GM23338 (cell line): ENCODE measurements at regions not wholly inside any gene's neighbourhood (a gene's known extent, or its start where the extent isn't known, plus 50 kb on each side); places are given as distances from the start of the nearest gene placed in this dataset.

Source experiments
- ATAC-seq: fragments of 200-7000 bp; cut with Tn5 transposase; 3 replicates; pipeline ENCODE4 v1.9.1; 2020
- DNase-seq: peaks from one replicate; pipeline ENCODE4 v3.0.0-alpha.2; 2015; ENCODE audit warnings: low spot score
- H2AFZ ChIP-seq: fragments of 200-600 bp; sonication (generic); 2 replicates; pipeline ENCODE4 v1.8.0; 2016; ENCODE audit warnings: antibody characterized with exemption, mild to moderate bottlenecking, moderate library complexity
- H3F3A ChIP-seq: fragments of 200-600 bp; sonication (generic); replicated peaks from 2 replicates; pipeline ENCODE4 v1.8.0; 2017; ENCODE audit warnings: antibody characterized with exemption, mixed run types, low read depth
- H3K27ac ChIP-seq: fragments of 200-600 bp; sonication (generic); 2 replicates; pipeline ENCODE4 v1.6.1; 2016; ENCODE audit warnings: low read depth
- H3K27me3 ChIP-seq: fragments of 200-600 bp; sonication (generic); 2 replicates; pipeline ENCODE4 v1.8.0; 2016; ENCODE audit warnings: mild to moderate bottlenecking, mixed run types, moderate library complexity; ENCODE audit not compliant: insufficient read depth
- H3K36me3 ChIP-seq: fragments of 200-600 bp; sonication (generic); 2 replicates; pipeline ENCODE4 v1.8.0; 2016; ENCODE audit warnings: mild to moderate bottlenecking; ENCODE audit not compliant: insufficient read depth
- H3K4me1 ChIP-seq: fragments of 200-600 bp; sonication (generic); 2 replicates; pipeline ENCODE4 v1.8.0; 2016; ENCODE audit warnings: mild to moderate bottlenecking, moderate library complexity; ENCODE audit not compliant: insufficient read depth
- H3K4me2 ChIP-seq: fragments of 200-600 bp; sonication (generic); 2 replicates; pipeline ENCODE4 v1.7.1; 2017; ENCODE audit warnings: mixed run types
- H3K4me3 ChIP-seq: fragments of 200-600 bp; sonication (generic); 2 replicates; pipeline ENCODE4 v1.6.1; 2016; ENCODE audit warnings: mixed run types
- H3K79me2 ChIP-seq: fragments of 200-600 bp; sonication (generic); replicated peaks from 2 replicates; pipeline ENCODE4 v1.8.0; 2017; ENCODE audit warnings: mild to moderate bottlenecking; ENCODE audit not compliant: insufficient read depth
- H3K9me2 ChIP-seq: fragments of 200-600 bp; sonication (generic); 2 replicates; pipeline ENCODE4 v1.8.0; 2017; ENCODE audit not compliant: insufficient read depth
- H4K20me1 ChIP-seq: fragments of 200-600 bp; sonication (generic); replicated peaks from 2 replicates; pipeline ENCODE4 v1.8.0; 2017; ENCODE audit warnings: mild to moderate bottlenecking; ENCODE audit not compliant: insufficient read depth
- H3K27ac Mint-ChIP-seq: 2 replicates; pipeline ENCODE4 v1.8.0; 2020; ENCODE audit warnings: inconsistent platforms, mild to moderate bottlenecking, moderate library complexity, mixed read lengths
- H3K27me3 Mint-ChIP-seq: 3 replicates; pipeline ENCODE4 v1.8.0; 2022; ENCODE audit warnings: low read depth, mild to moderate bottlenecking, moderate library complexity, mixed read lengths, inconsistent platforms; ENCODE audit not compliant: insufficient read depth, poor library complexity
- H3K36me3 Mint-ChIP-seq: 3 replicates; pipeline ENCODE4 v1.8.0; 2021; ENCODE audit warnings: low read depth, mild to moderate bottlenecking, inconsistent platforms, moderate library complexity, mixed read lengths
- H3K4me1 Mint-ChIP-seq: 3 replicates; pipeline ENCODE4 v1.8.0; 2020; ENCODE audit warnings: mild to moderate bottlenecking, inconsistent platforms, mixed read lengths
- H3K4me3 Mint-ChIP-seq: 3 replicates; pipeline ENCODE4 v1.8.0; 2021; ENCODE audit warnings: moderate library complexity, mild to moderate bottlenecking, inconsistent platforms, mixed read lengths
- H3K9me3 Mint-ChIP-seq: 3 replicates; pipeline ENCODE4 v1.8.0; 2020; ENCODE audit warnings: moderate library complexity, mild to moderate bottlenecking, inconsistent platforms, mixed read lengths
- CREB1 ChIP-seq: fragments of 250-450 bp; sonication (Bioruptor Pico); IDR thresholded peaks from 2 replicates; pipeline ENCODE4 v1.5.0; 2020; ENCODE audit warnings: low read depth, mild to moderate bottlenecking, moderate library complexity
- CTCF ChIP-seq, 2 experiments: fragments of 200-600 bp in 1 of 2; sonication (generic) in 1 of 2; conservative IDR thresholded peaks; 2 replicates each; pipeline versions ENCODE4 v1.5.1 to v1.6.1; 2016 to 2017; ENCODE audit warnings: antibody characterized with exemption in 2 of 2, low read depth in 2 of 2, mild to moderate bottlenecking in 2 of 2, moderate library complexity in 1 of 2
- ETS1 ChIP-seq: IDR thresholded peaks from 2 replicates; pipeline ENCODE4 v1.6.1; 2016; ENCODE audit warnings: antibody characterized with exemption
- EZH2 ChIP-seq: fragments of 200-600 bp; sonication (generic); IDR thresholded peaks from one replicate; pipeline ENCODE4 v1.8.0; 2017; ENCODE audit warnings: antibody characterized with exemption, mild to moderate bottlenecking, low read depth; ENCODE audit not compliant: unreplicated experiment
- EZH2phosphoT487 ChIP-seq: fragments of 200-600 bp; sonication (generic); IDR thresholded peaks from one replicate; pipeline ENCODE4 v1.8.1; 2018; ENCODE audit warnings: antibody characterized with exemption; ENCODE audit not compliant: unreplicated experiment
- JUNB ChIP-seq: IDR thresholded peaks from one replicate; pipeline ENCODE4 v1.6.1; 2016; ENCODE audit warnings: antibody characterized with exemption; ENCODE audit not compliant: unreplicated experiment
- NANOG ChIP-seq: IDR thresholded peaks from 2 replicates; pipeline ENCODE4 v1.6.1; 2016; ENCODE audit warnings: antibody characterized with exemption, borderline replicate concordance
- POLR2AphosphoS5 ChIP-seq: IDR thresholded peaks from 2 replicates; pipeline ENCODE4 v1.6.1; 2016; ENCODE audit warnings: antibody characterized with exemption, low read depth
- STAT1 ChIP-seq: IDR thresholded peaks from one replicate; pipeline ENCODE4 v1.6.1; 2016; ENCODE audit warnings: antibody characterized with exemption; ENCODE audit not compliant: unreplicated experiment
- ZNF331 ChIP-seq: fragments of 250-450 bp; sonication (Bioruptor Pico); IDR thresholded peaks from 2 replicates; pipeline ENCODE4 v1.5.0; 2020; ENCODE audit warnings: low read depth, mild to moderate bottlenecking, moderate library complexity
- ZNF462 ChIP-seq: fragments of 250-450 bp; sonication (Bioruptor Pico); IDR thresholded peaks from 2 replicates; pipeline ENCODE4 v1.5.0; 2020; ENCODE audit warnings: mild to moderate bottlenecking, moderate library complexity

GRCh38 chr4:38354421-38354820 is 309.6 kb upstream of the KLF3 start:
- H2AFZ ChIP-seq = no peak overlapping the region
- H3K4me2 ChIP-seq = no peak overlapping the region
- no peak overlapping the region for H3K4me3 ChIP-seq
- H3K4me1 Mint-ChIP-seq = no peaks in the 10 kb centered on the region
- no peak overlapping the region for H3K27ac ChIP-seq
- no peaks in the 10 kb centered on the region for H3K27me3 Mint-ChIP-seq
- H3K79me2 ChIP-seq = no peaks in the 10 kb centered on the region
- H4K20me1 ChIP-seq = no peaks in the 10 kb centered on the region
- no peaks in the 10 kb centered on the region for H3K36me3 ChIP-seq
- no peaks in the 10 kb centered on the region for H3K27me3 ChIP-seq
- no peaks in the 10 kb centered on the region for H3F3A ChIP-seq
- peaks cover 14% of the 10 kb centered on the region for H3K9me2 ChIP-seq
- no peak overlapping the region for H3K27ac Mint-ChIP-seq
- TF ChIP-seq ZNF331 (CRISPR knock-in tag) (no peak), EZH2 (no peak), CTCF (conservative IDR thresholded peaks at IDR 0.05; ENCODE audit: low read depth in 2 of 2) (no peak)
- H3K4me3 Mint-ChIP-seq = no peak overlapping the region
- no peaks in the 10 kb centered on the region for H3K36me3 Mint-ChIP-seq
- H3K4me1 ChIP-seq = no peaks in the 10 kb centered on the region
- peaks cover 11% of the 10 kb centered on the region; the same call in 1 of the 3 replicates for H3K9me3 Mint-ChIP-seq
- no peak for DNase-seq
- no peak for ATAC-seq

- Histone ChIP-seq H3F3A (no peaks in the 10 kb centered on the region), H3K27me3 (no peaks in the 10 kb centered on the region), H3K79me2 (no peaks in the 10 kb centered on the region), H3K9me2 (peaks cover 13% of the 10 kb centered on the region), H4K20me1 (no peaks in the 10 kb centered on the region), H3K27ac (no peak overlapping the region), H3K36me3 (no peaks in the 10 kb centered on the region), H2AFZ (no peak overlapping the region), H3K4me1 (no peaks in the 10 kb centered on the region), H3K4me2 (no peak overlapping the region), H3K4me3 (no peak overlapping the region)
- no peak for DNase-seq
- no peaks in the 10 kb centered on the region for H3K36me3 Mint-ChIP-seq
- no peak overlapping the region for H3K27ac Mint-ChIP-seq
- no peak overlapping the region for H3K4me3 Mint-ChIP-seq
- no peaks in the 10 kb centered on the region for H3K27me3 Mint-ChIP-seq
- peaks cover 11% of the 10 kb centered on the region; the same call in 1 of the 3 replicates for H3K9me3 Mint-ChIP-seq
- no peak for ATAC-seq
- no peak for TF ChIP-seq NANOG
- TF ChIP-seq CREB1 (CRISPR knock-in tag) = no peak
- TF ChIP-seq JUNB = no peak
- no peak for TF ChIP-seq ZNF331 (CRISPR knock-in tag)
- no peak for TF ChIP-seq CTCF (conservative IDR thresholded peaks at IDR 0.05; ENCODE audit: low read depth in 2 of 2)
- TF ChIP-seq ZNF462 (CRISPR knock-in tag) = no peak
- TF ChIP-seq STAT1 = no peak
- no peak for TF ChIP-seq ETS1
- no peak for TF ChIP-seq EZH2phosphoT487
- TF ChIP-seq POLR2AphosphoS5 = no peak
- H3K4me1 Mint-ChIP-seq = no peaks in the 10 kb centered on the region
Observed at GRCh38 chr4:38354872-38355271, 309.1 kb upstream of the KLF3 start.
